GM18907 (cell line): ENCODE measurements at regions not wholly inside any gene's neighbourhood (a gene's known extent, or its start where the extent isn't known, plus 50 kb on each side); places are given as distances from the start of the nearest gene placed in this dataset.

Experiments
- ATAC-seq: cut with Tn5 transposase; IDR thresholded peaks from one replicate; pipeline ENCODE4 v1.9.1; 2021; ENCODE audit warnings: mild to moderate bottlenecking, moderate library complexity; ENCODE audit not compliant: unreplicated experiment

DNA sequence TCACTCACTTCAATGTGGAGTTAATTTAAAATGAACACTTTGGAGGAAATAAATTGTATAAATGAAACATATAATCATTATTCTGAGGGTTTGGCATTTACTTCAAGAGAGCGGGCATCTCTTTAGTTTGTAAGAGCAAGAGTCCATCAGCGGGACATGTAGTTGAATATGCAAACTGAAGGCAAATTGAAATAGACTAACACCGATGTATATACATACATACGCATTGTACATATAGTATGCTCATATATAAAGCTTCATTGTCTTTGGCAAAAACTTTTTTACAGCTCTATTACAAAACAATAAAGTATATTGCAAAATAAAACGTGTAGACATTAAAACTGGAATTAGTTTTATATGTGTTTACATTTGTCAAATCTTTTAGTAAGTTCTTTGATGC lies 328.9 kb downstream of the LTN1 start:
- ATAC-seq = no peak

DNA sequence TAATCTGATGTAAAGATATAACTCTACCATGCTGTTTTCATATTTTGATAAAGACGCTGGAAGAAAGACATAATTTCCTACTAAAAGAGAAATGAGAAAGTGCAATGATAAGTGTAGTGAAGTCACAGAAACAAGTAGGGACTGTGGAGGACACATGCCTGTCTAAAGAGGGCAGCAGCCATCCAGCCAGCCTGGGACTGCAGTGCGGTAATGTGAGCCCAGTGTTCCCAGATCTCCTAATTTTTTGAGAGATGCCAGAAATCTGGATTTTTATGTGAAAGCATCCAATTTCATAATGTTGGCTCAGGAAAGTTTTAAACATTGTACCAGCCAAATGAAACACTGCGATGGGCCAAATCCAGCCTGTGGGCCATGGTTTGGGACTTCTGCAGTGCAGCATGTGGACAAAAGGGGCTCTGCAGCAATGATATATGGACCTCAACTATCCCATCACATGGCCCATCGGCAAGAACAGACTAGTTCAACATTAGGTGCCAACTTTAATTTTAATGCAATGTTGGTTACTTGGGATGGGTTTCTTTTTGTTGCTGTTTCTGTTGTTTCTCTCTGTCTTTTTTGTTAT lies 329.5 kb downstream of the LTN1 start:
- no peak for ATAC-seq

DNA sequence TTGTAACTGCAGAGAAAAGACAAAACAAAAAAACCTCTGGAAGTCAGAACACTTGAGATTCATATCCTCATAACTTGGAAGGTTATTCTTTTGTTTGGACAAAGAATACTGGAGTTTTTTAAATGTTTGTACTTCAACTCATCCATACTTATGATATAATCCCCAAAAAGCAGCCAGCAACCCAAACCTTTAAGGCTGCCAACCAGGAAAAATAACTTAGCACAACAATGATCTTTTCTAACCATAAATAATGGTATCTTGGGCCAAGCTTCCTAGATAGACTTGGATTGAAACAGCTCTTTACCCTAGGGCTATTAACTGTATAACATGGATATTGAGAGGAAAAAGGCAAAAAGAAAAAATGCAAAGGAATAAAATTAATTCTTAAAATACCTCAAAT lies 335.1 kb downstream of the LTN1 start:
- ATAC-seq = no peak

DNA sequence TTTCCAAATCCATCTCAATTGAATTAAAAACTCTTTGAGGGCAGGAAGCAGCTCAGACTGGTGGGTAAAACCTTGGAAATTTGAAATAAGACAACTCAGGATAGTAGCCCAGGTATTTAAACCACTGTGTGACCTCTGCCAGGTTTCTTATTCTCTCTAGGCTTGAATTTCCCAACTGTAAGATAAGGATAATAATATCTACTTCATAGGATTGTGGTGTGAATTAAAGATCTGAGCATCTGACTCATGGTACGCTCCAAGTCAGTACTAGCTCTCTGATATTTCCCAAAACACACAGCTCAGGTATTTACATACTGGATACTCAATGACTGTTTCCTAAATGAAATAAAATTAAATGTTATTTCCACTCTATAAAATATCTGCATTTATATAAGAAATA lies 337.2 kb downstream of the LTN1 start:
- no peak for ATAC-seq

DNA sequence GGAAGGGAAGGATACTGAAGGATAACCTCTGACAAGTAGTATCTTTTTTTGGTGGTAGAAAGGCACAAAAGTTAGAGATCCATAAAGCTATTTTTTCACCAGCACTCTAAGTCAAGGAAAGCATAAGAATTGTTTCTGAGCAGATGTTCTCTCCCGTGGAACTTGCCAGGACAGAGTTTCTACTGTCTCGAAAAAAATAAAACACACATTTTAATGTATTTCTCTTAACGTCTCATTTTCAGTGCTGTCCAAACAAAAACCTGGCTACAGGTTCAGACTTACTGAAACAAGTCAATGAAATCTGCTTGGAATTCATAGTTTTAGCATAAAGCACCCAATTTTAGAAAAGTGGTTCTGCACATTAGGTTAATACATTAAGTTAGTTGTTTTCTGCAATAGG lies 338.3 kb downstream of the LTN1 start:
- no peak for ATAC-seq

DNA sequence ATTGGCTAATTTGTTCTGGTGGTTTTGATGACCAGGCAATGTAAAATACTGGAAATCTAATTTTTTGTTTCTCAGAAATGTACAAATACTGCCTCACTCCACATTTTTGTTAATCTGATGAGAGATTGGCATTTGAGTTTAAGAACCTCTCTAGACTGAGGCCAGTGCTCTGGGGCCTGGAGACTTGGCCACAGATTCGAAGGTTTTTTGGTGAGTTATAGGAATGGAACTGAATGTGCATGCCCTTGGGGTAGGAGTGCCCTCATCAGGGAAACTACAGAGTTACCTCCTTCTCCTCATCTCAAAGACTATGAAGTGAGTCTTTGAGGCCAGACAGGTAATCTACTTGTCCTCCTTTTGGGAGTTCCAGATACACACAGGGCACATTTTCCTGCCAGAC lies 347.9 kb downstream of the LTN1 start:
- no peak for ATAC-seq

DNA sequence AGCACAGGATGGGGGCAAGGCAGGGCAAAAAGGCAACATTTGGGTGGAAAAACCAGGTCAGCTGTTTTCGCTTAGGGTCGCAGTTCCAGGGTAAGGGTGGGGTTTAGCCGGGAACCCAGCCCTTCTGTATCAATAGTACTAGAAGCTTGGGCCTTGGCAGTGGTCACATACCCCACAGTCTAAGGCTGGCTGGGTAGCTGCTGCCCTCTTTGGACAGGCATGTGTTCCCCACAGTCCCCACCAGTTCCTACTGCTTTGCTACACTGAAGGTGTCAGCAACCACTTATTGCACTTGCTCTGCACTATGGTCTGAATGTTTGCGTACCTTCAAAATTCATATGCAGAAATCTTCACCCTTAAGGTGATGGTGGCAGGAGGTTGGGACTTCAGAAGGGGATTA lies 349.8 kb downstream of the LTN1 start:
- no peak for ATAC-seq

DNA sequence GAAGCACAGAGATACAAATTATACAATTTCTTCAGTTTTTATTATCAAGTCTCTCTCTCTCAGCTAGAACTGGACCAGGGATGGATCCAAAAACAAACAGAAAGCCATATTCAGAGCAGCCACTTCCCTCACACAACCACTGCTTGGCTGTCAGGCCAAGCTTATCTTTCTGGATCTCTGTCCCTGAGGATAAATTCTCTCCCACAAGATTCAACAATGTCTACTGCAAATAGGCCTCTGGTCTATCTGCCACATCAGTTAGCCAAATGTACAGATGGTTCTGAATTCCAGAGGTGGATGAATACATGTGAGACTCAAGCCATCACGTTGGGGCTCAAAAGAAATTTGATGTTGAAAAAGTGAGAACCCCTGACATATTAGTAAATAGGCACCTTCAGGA lies 350.9 kb downstream of the LTN1 start:
- ATAC-seq = no peak

DNA sequence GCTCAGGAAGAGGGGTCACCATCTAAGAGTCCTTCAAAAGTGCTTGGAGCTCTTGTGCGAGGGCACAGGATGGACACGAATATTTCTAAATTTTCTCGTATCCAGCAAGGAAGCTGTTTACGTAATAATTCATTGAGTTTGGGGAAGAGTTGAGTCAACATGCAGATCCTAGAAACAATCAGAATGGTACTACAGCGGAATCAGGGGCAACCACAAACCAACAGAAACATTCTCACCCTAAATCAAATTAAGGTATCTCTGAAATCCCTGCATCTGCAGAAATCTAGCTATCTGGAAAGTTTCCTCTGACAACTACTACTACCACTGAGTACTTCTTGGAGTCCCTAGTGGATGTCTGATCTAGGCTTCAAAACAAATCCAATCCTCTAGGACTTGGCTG lies 352.4 kb downstream of the LTN1 start:
- ATAC-seq = no peak

DNA sequence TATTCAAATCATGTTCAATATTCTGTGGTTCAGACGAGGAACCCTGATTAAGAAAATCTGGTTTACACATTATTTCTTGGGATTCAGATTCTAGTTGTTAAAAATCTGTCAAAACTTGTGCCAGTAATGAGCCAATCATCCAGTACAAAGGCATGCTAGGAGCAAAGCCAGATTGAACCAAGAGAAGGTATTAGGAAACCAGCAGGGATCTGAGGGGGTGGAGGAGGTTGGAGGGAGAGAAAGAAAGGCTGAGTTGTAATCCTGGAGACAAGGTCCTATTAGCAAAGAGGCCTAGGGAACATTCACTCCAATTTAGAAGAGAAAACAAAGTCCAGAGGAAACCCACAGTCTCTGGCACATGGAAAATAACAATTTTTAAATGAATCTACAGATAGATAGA lies 352.9 kb downstream of the LTN1 start:
- no peak for ATAC-seq

DNA sequence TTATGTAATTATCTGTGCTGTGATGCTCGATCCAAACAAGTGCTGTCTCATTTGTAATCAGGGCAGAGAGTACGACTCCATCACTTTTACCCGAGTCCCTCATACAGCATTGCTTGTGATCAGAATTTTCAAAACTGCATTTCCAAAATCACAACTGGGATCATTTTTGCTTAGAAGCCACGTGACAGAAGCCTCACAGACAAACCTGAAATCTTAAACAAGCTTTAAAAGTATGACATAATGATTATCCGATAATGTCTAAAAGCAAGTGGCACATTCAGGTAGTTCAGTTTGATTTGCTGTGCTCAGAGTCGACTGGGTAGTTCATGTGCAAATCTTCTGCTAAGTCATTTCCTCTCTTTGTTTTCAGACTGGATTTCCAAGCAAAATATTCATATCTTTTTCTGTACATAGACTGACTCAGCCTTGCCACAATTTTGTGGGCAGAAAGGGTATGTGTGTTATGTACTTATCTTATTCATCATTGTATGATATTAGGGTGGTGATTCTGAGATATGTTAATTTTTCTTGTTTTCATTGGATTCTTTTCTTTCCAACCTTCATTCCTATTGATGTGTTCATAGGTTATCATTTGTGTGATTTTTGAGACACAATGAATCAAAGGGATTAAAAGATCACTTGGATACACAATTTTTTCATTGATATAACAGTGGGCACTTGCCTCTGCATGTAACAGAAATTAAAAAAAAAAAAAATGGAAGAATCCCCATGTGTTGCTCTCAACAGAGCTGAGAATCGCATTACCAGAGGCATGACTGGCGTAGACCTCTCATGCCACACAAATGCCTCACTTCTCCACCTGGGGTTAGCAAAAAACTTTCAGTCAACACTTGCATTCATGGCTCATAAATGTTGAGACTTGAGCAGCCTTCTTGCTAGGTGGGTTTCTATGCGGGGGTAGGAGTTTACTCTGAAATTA lies 355.7 kb downstream of the LTN1 start:
- no peak for ATAC-seq

DNA sequence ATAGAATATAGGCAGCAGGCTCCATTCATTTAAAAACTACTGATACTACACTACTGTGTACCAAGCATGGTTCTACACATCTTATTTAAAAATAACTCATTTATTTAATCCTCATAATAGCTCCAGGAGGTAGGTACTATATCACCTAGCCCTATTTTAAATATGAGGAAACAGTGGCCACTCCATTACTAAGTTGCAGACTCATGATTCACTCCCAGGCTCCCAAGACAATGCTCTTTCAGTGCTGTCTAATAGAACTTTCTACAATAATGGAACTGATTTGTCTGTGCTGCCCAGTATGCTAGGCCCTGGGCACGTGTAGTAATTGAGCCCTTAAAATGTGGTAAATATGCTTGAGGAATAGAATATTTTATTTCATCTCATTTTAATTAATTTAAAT lies 357.1 kb downstream of the LTN1 start:
- ATAC-seq = no peak

DNA sequence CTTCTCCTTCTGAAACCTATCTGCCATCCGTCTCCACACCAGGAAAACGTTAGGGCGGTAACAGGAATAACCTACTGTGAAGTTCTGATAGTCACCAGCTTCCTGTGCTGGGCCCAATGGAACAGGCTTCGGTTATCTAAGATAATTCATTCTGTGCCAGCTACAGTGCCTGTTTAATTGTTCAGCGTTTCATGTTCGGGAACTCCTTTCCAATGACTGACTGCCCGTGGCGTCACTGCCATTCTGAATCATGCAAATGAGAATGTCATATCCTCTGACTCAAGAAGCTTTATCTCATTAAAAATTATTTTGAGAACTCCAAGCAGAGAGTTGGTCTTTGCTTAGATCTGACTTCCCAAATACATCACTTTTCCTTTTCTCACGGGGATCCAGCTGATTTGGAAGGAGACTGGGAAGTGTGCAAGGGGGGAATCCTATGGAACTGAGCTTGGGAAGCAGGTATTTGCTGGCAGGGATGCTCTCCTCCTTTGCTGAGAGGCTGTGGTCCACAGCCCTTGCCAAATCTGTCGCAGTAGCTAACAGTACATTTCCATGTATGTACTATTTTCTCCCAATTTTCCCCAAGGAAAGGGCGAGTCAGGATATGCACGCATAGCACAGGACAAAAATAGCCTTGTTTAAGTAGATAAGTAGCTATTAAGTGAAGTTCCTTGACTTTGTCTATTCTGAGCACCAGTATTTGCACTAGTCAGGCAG lies 358.7 kb downstream of the LTN1 start:
- no peak for ATAC-seq

DNA sequence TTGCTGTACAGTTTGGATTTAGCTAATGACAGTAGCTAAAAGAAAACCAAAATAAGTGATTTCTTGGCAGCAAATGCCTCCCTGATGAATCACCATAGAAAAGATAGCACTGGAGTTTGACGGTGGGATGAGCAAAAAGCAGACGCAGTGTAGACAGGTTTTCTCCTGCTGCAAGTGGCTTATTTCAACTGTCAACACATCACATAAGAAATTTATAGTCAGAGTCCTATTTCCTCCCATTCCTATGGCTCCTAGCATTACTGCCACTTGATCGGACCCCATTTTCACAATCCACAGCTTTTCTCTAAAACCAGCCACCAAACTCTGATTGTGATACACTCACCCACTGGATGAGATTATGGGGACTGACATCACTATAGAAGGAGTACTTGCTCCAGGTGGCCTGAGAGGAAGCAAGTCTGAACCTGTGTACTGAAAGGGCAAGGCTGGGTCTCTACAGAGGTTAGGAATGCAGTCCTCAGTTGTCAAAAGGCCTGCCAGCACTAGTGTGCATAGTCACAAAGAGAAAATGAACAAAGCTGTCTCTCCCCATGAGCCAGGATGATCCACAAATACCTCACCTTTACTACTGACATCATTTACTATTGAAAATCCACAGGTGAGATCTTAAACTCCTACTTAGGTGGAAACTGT lies 359.8 kb downstream of the LTN1 start:
- no peak for ATAC-seq

DNA sequence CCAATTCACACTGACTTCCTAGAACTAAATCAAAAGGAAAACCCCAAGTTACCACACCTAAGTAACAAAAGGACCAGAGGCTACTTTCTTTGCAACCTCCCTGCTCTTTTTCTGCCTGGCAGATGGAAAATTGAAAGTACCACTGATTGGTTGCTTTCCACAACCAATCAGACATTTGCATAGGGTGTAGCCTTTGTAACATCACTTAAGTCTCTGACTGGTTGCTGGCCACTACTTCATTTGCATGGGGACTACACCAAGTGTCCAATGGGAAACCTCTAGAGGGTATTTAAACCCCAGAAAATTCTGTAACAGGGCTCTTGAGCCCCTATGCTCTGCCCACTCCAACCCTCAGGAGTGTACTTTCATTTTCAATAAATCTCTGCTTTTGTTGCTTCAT lies 365.0 kb downstream of the LTN1 start:
- ATAC-seq = no peak

DNA sequence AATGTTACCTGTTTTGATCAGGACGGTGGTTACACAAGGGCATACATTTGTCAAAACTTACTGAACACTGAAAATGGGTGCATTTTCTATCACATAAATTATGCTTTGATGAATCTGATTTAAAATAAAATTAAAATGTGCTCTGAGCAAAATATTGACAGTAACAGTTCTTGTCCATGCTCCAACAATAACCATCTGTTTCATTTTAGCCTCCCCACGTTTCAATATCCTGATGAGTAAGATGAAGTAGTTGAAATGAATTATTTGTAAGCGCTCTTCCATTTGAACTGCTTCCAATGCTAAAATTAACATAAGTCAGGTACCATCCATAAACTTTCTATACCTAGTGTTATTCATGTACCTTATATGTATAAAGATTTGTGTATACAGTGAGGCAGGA lies 365.4 kb downstream of the LTN1 start:
- no peak for ATAC-seq

DNA sequence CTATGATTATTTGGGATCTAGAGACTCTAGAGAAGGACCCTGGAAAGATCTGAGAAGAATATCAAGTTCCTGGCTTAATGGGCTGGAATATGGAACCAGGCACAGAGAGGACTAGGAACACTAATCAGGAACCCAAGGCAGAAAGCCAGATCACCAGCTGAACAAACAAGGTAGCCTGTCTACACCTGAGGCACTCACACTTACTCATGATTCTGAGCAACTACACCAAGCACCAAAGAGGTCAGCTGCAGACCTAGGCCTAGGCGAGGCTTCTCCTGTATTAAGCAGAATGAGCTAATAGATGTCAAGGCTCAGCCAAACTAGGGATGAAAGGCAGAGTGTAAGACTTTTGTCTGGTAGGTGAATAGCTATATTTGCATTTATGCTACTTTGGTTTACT lies 368.1 kb downstream of the LTN1 start:
- no peak for ATAC-seq

DNA sequence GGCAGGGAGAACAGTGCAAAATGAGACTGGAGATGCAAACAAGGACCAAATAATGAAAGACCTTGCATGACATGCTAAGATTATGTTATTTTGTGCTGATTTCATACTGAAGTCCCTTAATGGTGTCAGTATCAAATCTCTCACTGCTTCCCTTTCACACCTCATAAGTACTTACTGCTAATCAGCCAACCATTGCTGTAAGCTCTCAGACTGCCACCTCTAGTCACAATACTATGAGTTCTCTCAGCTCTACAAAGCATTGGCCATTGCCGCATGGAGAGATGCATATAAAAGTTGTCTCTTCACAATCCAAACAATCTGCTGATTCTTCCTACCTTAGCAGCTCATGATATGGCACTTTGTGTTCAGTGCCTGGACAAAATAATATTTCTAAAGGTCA lies 375.4 kb downstream of the LTN1 start:
- no peak for ATAC-seq

DNA sequence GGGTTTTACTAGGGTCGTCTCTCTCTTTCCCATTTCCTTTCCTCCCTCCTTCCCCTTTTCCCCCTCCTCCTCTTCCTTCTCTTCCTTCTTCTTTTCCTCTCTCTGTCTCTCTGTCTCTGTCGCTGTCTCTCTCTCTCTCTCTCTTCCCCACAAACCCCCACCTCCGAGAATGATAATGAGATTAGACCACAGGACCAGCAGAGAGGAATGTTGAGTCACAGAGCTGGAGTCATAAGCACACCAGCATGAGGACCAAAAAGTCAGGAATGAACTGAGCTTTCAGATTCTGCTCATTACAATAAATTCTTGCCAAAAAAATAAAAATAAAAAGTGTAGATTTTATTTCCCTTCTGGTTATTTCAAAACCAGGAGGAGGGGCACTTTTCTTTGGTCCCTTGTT lies 377.4 kb downstream of the LTN1 start:
- ATAC-seq = no peak

DNA sequence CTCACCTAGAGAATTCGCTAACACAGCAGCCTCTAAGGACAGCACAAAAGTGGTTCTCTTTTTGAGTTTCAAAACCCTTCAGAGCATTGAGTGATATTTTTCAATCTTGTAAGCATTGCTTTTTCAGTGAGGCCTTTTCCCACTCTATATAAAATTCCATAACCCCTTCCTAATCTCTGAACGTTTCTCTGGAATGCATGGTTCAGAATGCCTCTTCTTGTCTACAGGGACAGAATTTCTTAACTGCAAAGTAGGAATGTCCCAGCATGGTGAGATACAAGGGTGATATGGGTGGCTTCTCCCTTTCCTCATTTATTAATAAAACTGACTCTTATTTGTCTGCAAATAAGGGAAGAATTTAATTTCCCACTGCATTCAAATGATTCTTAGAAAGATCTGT lies 377.9 kb downstream of the LTN1 start:
- no peak for ATAC-seq

DNA sequence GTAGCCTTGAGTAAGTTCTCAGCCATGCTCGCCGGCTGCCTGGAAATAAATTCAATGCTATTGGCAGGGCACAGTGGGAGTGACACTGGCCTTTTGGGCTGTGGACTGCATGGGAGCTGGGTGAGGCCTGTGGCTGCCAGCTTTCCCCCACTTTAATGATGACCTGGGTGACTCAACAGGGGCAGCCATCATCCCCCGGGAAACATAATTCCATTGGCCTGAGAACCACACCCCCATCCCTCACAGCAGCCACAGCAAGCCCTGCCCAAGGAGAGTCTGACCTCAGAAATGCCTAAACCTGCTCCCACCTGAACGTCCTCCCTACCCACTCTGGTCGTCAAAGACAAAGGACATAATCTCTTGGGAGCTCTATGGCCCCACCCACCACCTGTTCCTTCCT lies 384.0 kb downstream of the LTN1 start:
- ATAC-seq = no peak

DNA sequence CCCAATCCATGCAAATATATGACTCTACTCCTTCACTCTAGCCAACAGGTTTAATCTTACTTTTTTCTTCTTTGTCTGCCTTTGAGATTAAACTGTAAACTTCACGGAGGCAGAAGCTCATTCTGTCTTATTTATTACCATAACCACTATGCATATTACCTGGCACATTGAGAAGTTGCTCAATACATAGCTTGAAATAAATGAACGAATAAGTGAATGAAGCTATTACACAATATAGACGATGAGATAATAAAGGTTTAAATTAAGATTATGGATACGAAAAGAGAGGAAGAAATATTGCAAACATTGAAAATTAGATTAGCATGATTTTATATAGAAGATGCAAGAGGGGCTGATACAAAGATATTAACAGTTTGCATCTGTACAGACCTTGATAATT lies 385.1 kb downstream of the LTN1 start:
- no peak for ATAC-seq
